ENCODE measurements at regions not wholly inside any gene's neighbourhood (a gene's known extent, or its start where the extent isn't known, plus 50 kb on each side); places are given as distances from the start of the nearest gene placed in this dataset.

DNA sequence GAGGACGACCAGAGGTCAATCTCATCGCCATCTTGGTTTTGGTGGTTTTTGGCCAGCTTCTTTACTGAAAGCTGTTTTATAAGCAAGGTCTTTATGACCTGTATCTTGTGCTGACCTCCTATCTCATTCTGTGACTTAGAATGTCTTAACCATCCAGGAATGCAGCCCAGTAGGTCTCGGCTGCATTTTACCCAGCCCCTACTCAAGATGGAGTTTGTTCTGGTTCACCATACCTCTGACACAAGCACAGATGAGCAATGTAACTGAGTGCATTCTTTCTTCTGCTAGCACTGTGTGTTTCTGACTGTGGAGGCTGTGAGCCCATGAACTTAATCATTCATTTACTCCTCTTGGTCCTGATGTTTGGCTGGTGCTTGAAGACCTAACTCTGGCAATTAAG is 794.5 kb upstream of the CELF2 start:
- WGBS (ENCODE audit: insufficient coverage) = 72% methylated on average over 2 of the region's 3 CpGs
- Histone ChIP-seq H3K9me3 (no peaks in the 10 kb centered on the region), H3K4me1 (ENCODE audit: control insufficient read depth in 1 of 2, extremely low read depth in 1 of 2, insufficient read depth in 2 of 2, low read length in 2 of 2) (no peaks in the 10 kb centered on the region), H3K27me3 (replicated peaks in 1 of 2; ENCODE audit: control insufficient read depth in 2 of 2, extremely low read depth in 1 of 2, insufficient read depth in 2 of 2, low read length in 1 of 2) (no peaks in the 10 kb centered on the region), H3K27ac (ENCODE audit: low read length) (no peak overlapping the region), H3K4me3 (ENCODE audit: control insufficient read depth in 1 of 2, extremely low read depth in 1 of 2, low read length in 1 of 2) (no peak overlapping the region), H3K36me3 (ENCODE audit: control insufficient read depth in 2 of 2, extremely low read depth in 1 of 2, insufficient read depth in 1 of 2, low read length in 1 of 2) (no peaks in the 10 kb centered on the region)
- Mint-ChIP-seq H3K36me3 (no peaks in the 10 kb centered on the region), H3K4me1 (no peaks in the 10 kb centered on the region), H3K9me3 (no peaks in the 10 kb centered on the region), H3K27ac (no peak overlapping the region), H3K4me3 (no peak overlapping the region), H3K27me3 (peaks cover 0 to 2% of the 10 kb centered on the region in 2 donors)
- no peak for ATAC-seq (replicated peaks in 1 of 4)
- CTCF ChIA-PET = no interaction called here
- no peak for DNase-seq
- POLR2A ChIA-PET = no interaction called here

DNA sequence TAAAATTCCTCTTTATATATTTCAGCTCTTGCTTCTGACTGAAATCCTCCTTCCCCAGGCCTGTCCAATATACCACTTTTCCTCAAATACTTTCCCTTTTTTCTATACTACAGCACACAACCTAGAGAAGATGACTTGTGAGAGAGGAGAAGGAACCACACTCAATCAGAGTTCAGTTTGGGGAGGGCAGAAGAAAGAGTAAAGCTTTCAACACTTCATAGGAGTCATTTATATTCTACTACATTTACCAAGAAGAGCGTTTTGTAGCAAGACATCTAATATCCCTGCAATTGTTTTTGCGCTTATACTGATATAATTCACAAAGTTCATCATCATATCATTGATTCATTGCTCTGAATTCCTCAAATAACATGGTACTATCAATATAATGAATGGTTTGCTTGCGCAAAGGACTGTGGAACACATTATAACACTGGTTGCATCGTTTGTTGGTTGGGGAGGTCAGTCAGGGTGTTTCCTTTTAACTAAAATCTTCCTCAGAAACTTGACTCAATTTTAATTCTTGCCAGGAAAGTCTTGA is 792.5 kb upstream of the CELF2 start:
- Mint-ChIP-seq H3K36me3 (no peaks in the 10 kb centered on the region), H3K4me3 (no peak overlapping the region), H3K27me3 (peaks cover 0 to 2% of the 10 kb centered on the region in 2 donors), H3K4me1 (no peaks in the 10 kb centered on the region), H3K9me3 (peaks cover 0 to 4% (median 3%) of the 10 kb centered on the region in 3 donors), H3K27ac (no peak overlapping the region)
- CTCF ChIA-PET = no interaction called here
- Histone ChIP-seq H3K4me1 (ENCODE audit: control insufficient read depth in 1 of 2, extremely low read depth in 1 of 2, insufficient read depth in 2 of 2, low read length in 2 of 2) (no peaks in the 10 kb centered on the region), H3K27me3 (replicated peaks in 1 of 2; ENCODE audit: control insufficient read depth in 2 of 2, extremely low read depth in 1 of 2, insufficient read depth in 2 of 2, low read length in 1 of 2) (no peaks in the 10 kb centered on the region), H3K36me3 (ENCODE audit: control insufficient read depth in 2 of 2, extremely low read depth in 1 of 2, insufficient read depth in 1 of 2, low read length in 1 of 2) (no peaks in the 10 kb centered on the region), H3K27ac (ENCODE audit: low read length) (no peak overlapping the region), H3K4me3 (ENCODE audit: control insufficient read depth in 1 of 2, extremely low read depth in 1 of 2, low read length in 1 of 2) (no peak overlapping the region), H3K9me3 (no peaks in the 10 kb centered on the region)
- WGBS (ENCODE audit: insufficient coverage) = no CpG with 5 or more reads among the region's 4 CpGs
- DNase-seq (no peak), ATAC-seq (replicated peaks in 1 of 4) (no peak)
- POLR2A ChIA-PET = no interaction called here

DNA sequence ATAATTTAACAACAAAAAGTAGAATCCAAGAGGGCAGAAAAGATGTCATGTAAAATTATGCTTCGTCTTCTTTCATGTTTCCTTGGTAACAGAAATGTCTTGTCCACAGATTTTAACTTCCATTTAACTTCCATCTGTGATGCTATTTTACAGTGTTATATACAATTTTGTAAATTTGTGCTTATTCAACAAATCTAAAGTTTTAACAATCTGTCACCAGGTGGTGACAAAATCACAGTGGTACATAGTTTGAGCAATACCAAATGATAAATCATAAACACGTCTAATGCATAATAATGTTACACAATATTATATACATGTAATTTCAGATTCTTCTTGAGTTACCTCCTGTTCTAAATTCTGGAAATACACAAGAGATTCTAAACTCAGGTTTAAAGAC is 784.4 kb upstream of the CELF2 start:
- H3K9me3 Mint-ChIP-seq = peaks cover 0 to 4% (median 3%) of the 10 kb centered on the region in 3 donors
- no CpG with 5 or more reads among the region's 2 CpGs for WGBS (ENCODE audit: insufficient coverage)
- POLR2A ChIA-PET = no interaction called here
- Histone ChIP-seq H3K4me1 (ENCODE audit: control insufficient read depth in 1 of 2, extremely low read depth in 1 of 2, insufficient read depth in 2 of 2, low read length in 2 of 2) (no peaks in the 10 kb centered on the region), H3K27me3 (replicated peaks in 1 of 2; ENCODE audit: control insufficient read depth in 2 of 2, extremely low read depth in 1 of 2, insufficient read depth in 2 of 2, low read length in 1 of 2) (no peaks in the 10 kb centered on the region), H3K27ac (ENCODE audit: low read length) (no peak overlapping the region), H3K9me3 (no peaks in the 10 kb centered on the region), H3K36me3 (ENCODE audit: control insufficient read depth in 2 of 2, extremely low read depth in 1 of 2, insufficient read depth in 1 of 2, low read length in 1 of 2) (no peaks in the 10 kb centered on the region), H3K4me3 (ENCODE audit: control insufficient read depth in 1 of 2, extremely low read depth in 1 of 2, low read length in 1 of 2) (no peak overlapping the region)
- H3K4me1 Mint-ChIP-seq = no peaks in the 10 kb centered on the region
- peaks cover 9 to 13% of the 10 kb centered on the region in 2 donors for H3K27me3 Mint-ChIP-seq
- no peak overlapping the region for H3K27ac Mint-ChIP-seq
- CTCF ChIA-PET = no interaction called here
- no peaks in the 10 kb centered on the region for H3K36me3 Mint-ChIP-seq
- ATAC-seq (replicated peaks in 1 of 4) (no peak), DNase-seq (no peak)
- no peak overlapping the region for H3K4me3 Mint-ChIP-seq

DNA sequence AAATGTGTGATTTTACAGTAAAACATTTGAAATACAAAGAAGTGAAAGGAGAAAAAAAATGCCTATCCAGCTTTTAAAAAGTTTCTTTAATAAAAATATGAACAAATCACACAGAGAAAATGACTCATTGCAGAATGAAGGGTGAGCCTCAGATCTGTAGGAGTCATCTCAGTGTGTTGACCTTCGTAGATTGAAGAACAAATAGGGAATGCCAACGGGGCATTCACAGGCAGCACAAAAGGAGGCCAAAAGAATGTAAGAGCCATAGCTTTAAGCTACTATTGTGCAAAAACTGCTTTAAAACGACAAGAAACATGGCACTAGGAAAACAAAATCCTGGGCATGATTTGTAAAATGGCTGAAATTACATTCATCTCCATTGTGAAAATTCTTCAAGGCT is 782.7 kb upstream of the CELF2 start:
- Mint-ChIP-seq H3K4me1 (no peaks in the 10 kb centered on the region), H3K27ac (no peak overlapping the region), H3K9me3 (no peaks in the 10 kb centered on the region), H3K36me3 (no peaks in the 10 kb centered on the region), H3K4me3 (no peak overlapping the region), H3K27me3 (peaks cover 9 to 13% of the 10 kb centered on the region in 2 donors)
- H3K27me3 ChIP-seq (replicated peaks in 1 of 2; ENCODE audit: control insufficient read depth in 2 of 2, extremely low read depth in 1 of 2, insufficient read depth in 2 of 2, low read length in 1 of 2) = no peaks in the 10 kb centered on the region
- no peak for DNase-seq
- no peak overlapping the region for H3K27ac ChIP-seq (ENCODE audit: low read length)
- no peaks in the 10 kb centered on the region for H3K9me3 ChIP-seq
- H3K4me3 ChIP-seq (ENCODE audit: control insufficient read depth in 1 of 2, extremely low read depth in 1 of 2, low read length in 1 of 2) = no peak overlapping the region
- WGBS (ENCODE audit: insufficient coverage) = 66% methylated on average over 2 of the region's 3 CpGs
- H3K4me1 ChIP-seq (ENCODE audit: control insufficient read depth in 1 of 2, extremely low read depth in 1 of 2, insufficient read depth in 2 of 2, low read length in 2 of 2) = no peaks in the 10 kb centered on the region
- H3K36me3 ChIP-seq (ENCODE audit: control insufficient read depth in 2 of 2, extremely low read depth in 1 of 2, insufficient read depth in 1 of 2, low read length in 1 of 2) = no peaks in the 10 kb centered on the region
- ChIA-PET POLR2A (no interaction called here), CTCF (no interaction called here)
- no peak for ATAC-seq (replicated peaks in 1 of 4)

DNA sequence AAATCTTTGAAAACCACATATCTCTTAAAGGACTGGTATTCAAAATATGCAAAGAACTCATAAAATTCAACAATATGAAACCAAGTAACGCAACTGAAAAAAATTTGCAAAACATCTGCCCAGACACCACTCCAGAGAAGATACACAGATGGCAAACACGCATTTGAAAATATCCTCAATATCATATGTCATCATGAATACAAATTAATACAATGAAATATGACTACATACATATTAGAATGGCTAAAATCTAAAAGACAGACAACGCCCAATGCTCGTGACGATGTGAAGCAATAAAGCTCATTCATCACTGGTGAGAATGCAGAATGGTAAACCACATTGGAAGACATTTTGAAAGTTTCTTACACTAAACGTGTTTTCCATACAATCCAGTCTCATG is 770.1 kb upstream of the CELF2 start:
- H3K27me3 ChIP-seq (replicated peaks in 1 of 2; ENCODE audit: control insufficient read depth in 2 of 2, extremely low read depth in 1 of 2, insufficient read depth in 2 of 2, low read length in 1 of 2) = no peaks in the 10 kb centered on the region
- no peaks in the 10 kb centered on the region for H3K9me3 ChIP-seq
- no peaks in the 10 kb centered on the region for H3K36me3 ChIP-seq (ENCODE audit: control insufficient read depth in 2 of 2, extremely low read depth in 1 of 2, insufficient read depth in 1 of 2, low read length in 1 of 2)
- no peak overlapping the region for H3K27ac ChIP-seq (ENCODE audit: low read length)
- Mint-ChIP-seq H3K27me3 (peaks cover 4 to 7% of the 10 kb centered on the region in 2 donors), H3K4me3 (no peak overlapping the region), H3K27ac (no peak overlapping the region), H3K4me1 (no peaks in the 10 kb centered on the region), H3K36me3 (no peaks in the 10 kb centered on the region), H3K9me3 (peaks cover 0 to 4% (median 0%) of the 10 kb centered on the region in 3 donors)
- no peak for ATAC-seq (replicated peaks in 1 of 4)
- ChIA-PET POLR2A (no interaction called here), CTCF (no interaction called here)
- no peak overlapping the region for H3K4me3 ChIP-seq (ENCODE audit: control insufficient read depth in 1 of 2, extremely low read depth in 1 of 2, low read length in 1 of 2)
- WGBS (ENCODE audit: insufficient coverage) = 93% methylated on average over 3 of the region's 6 CpGs
- no peak for DNase-seq
- no peaks in the 10 kb centered on the region for H3K4me1 ChIP-seq (ENCODE audit: control insufficient read depth in 1 of 2, extremely low read depth in 1 of 2, insufficient read depth in 2 of 2, low read length in 2 of 2)

DNA sequence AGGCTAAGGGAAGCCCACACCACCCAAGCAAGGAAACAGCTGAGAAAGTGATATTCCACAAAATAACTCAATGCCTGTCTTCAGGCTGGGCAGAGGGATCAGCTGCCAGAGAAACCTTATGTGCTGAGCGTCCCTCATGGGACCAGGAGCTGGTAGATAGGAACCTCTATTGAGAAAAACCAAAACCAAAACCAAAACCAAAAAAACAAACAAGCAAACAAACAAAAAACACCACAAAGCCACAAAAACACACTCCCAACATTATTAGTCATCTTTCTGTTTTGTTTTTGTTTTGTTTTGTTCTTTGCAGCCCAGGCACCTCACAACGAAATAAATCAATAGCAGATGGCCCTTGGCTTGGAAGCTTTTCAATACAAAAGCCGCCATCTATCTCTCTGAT is 760.8 kb upstream of the CELF2 start:
- DNase-seq (no peak), ATAC-seq (replicated peaks in 1 of 4) (no peak)
- CTCF ChIA-PET = no interaction called here
- H3K4me3 Mint-ChIP-seq = no peak overlapping the region
- no peaks in the 10 kb centered on the region for H3K27me3 Mint-ChIP-seq
- H3K4me3 ChIP-seq (ENCODE audit: control insufficient read depth in 1 of 2, extremely low read depth in 1 of 2, low read length in 1 of 2) = no peak overlapping the region
- H3K27me3 ChIP-seq (replicated peaks in 1 of 2; ENCODE audit: control insufficient read depth in 2 of 2, extremely low read depth in 1 of 2, insufficient read depth in 2 of 2, low read length in 1 of 2) = no peaks in the 10 kb centered on the region
- WGBS (ENCODE audit: insufficient coverage) = no CpG with 5 or more reads among the region's 3 CpGs
- no peak overlapping the region for H3K27ac Mint-ChIP-seq
- POLR2A ChIA-PET = no interaction called here
- H3K4me1 Mint-ChIP-seq = no peaks in the 10 kb centered on the region
- no peaks in the 10 kb centered on the region for H3K36me3 Mint-ChIP-seq
- no peaks in the 10 kb centered on the region for H3K36me3 ChIP-seq (ENCODE audit: control insufficient read depth in 2 of 2, extremely low read depth in 1 of 2, insufficient read depth in 1 of 2, low read length in 1 of 2)
- no peaks in the 10 kb centered on the region for H3K9me3 ChIP-seq
- H3K9me3 Mint-ChIP-seq = peaks cover 5 to 12% (median 7%) of the 10 kb centered on the region in 3 donors
- no peaks in the 10 kb centered on the region for H3K4me1 ChIP-seq (ENCODE audit: control insufficient read depth in 1 of 2, extremely low read depth in 1 of 2, insufficient read depth in 2 of 2, low read length in 2 of 2)
- no peak overlapping the region for H3K27ac ChIP-seq (ENCODE audit: low read length)

DNA sequence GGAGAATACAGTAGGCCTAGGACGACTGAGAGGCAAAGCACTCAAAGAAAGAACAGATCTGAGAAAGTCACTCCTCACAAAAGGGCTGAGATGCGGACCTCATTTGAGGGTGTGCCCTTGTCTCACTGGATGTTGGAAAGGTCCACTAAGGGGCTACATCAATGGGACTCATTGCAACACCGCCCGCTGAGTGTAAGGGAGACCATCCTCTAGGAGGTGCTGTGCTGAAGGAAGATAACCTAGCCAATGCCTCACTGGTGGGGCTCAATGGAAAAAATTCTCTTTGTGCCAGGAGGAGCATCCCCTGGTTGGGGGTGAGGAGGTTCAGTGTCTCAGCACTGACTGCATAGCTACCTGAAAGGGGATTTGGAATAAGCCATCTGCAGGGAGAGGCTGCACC is 758.7 kb upstream of the CELF2 start:
- ChIA-PET POLR2A (no interaction called here), CTCF (no interaction called here)
- Mint-ChIP-seq H3K27me3 (no peaks in the 10 kb centered on the region), H3K4me1 (no peaks in the 10 kb centered on the region), H3K4me3 (no peak overlapping the region), H3K36me3 (no peaks in the 10 kb centered on the region), H3K9me3 (peaks cover 5 to 12% (median 9%) of the 10 kb centered on the region in 3 donors), H3K27ac (no peak overlapping the region)
- H3K27me3 ChIP-seq (replicated peaks in 1 of 2; ENCODE audit: control insufficient read depth in 2 of 2, extremely low read depth in 1 of 2, insufficient read depth in 2 of 2, low read length in 1 of 2) = no peaks in the 10 kb centered on the region
- no peaks in the 10 kb centered on the region for H3K36me3 ChIP-seq (ENCODE audit: control insufficient read depth in 2 of 2, extremely low read depth in 1 of 2, insufficient read depth in 1 of 2, low read length in 1 of 2)
- H3K9me3 ChIP-seq = no peaks in the 10 kb centered on the region
- no peak overlapping the region for H3K4me3 ChIP-seq (ENCODE audit: control insufficient read depth in 1 of 2, extremely low read depth in 1 of 2, low read length in 1 of 2)
- DNase-seq (no peak), ATAC-seq (replicated peaks in 1 of 4) (no peak)
- no peaks in the 10 kb centered on the region for H3K4me1 ChIP-seq (ENCODE audit: control insufficient read depth in 1 of 2, extremely low read depth in 1 of 2, insufficient read depth in 2 of 2, low read length in 2 of 2)
- H3K27ac ChIP-seq (ENCODE audit: low read length) = no peak overlapping the region
- 73% methylated on average over 3 of the region's 4 CpGs for WGBS (ENCODE audit: insufficient coverage)
